ENCODE measurements at regions not wholly inside any gene's neighbourhood (a gene's known extent, or its start where the extent isn't known, plus 50 kb on each side); places are given as distances from the start of the nearest gene placed in this dataset.

GRCh38 chr13:90098577-90098976 is 1248.9 kb upstream of the MIR17HG start:
- TF ChIP-seq CTCF (IDR thresholded peaks at IDR 0.05; ENCODE audit: low read depth, low read length, poor library complexity, severe bottlenecking), result no peak
- no peak for TF ChIP-seq EZH2phosphoT487 (IDR thresholded peaks at IDR 0.05; ENCODE audit: borderline replicate concordance, low read length)
